NCI-H2107 (cell line): ENCODE measurements at regions not wholly inside any gene's neighbourhood (a gene's known extent, or its start where the extent isn't known, plus 50 kb on each side); places are given as distances from the start of the nearest gene placed in this dataset.

Experiments
- DNase-seq: peaks from one replicate; lab custom pipeline; 2025; lab: John Stamatoyannopoulos, UW

GRCh38 chr4:3818371-3818770 lies 52.2 kb downstream of the ADRA2C start:
- no peak for DNase-seq

GRCh38 chr4:3819210-3819919 lies 53.2 kb downstream of the ADRA2C start:
- no peak for DNase-seq

GRCh38 chr4:3820016-3820805 lies 54.0 kb downstream of the ADRA2C start:
- no peak for DNase-seq

- DNase-seq: no peak
These were observed 54.8 kb downstream of the ADRA2C start for GRCh38 chr4:3820806-3821579.

GRCh38 chr4:3821580-3822229 lies 55.5 kb downstream of the ADRA2C start:
- no peak for DNase-seq

GRCh38 chr4:3822230-3822947 lies 56.2 kb downstream of the ADRA2C start:
- DNase-seq: no peak

- DNase-seq: no peak
These were observed 57.5 kb downstream of the ADRA2C start for GRCh38 chr4:3823496-3824341.

GRCh38 chr4:3824521-3825270 lies 58.5 kb downstream of the ADRA2C start:
- DNase-seq: no peak

GRCh38 chr4:3825530-3825929 lies 59.3 kb downstream of the ADRA2C start:
- no peak for DNase-seq

GRCh38 chr4:3826247-3827172 lies 60.3 kb downstream of the ADRA2C start:
- DNase-seq: no peak

- no peak for DNase-seq
These were observed 61.7 kb downstream of the ADRA2C start for GRCh38 chr4:3827616-3828492.

- no peak for DNase-seq
These were observed 62.4 kb downstream of the ADRA2C start for GRCh38 chr4:3828546-3828945.

GRCh38 chr4:3829211-3829955 lies 63.2 kb downstream of the ADRA2C start:
- DNase-seq: no peak

GRCh38 chr4:3829956-3830773 lies 64.0 kb downstream of the ADRA2C start:
- no peak for DNase-seq

GRCh38 chr4:3830774-3831528 lies 64.8 kb downstream of the ADRA2C start:
- DNase-seq: no peak
